GM19240 (cell line): ENCODE measurements at regions not wholly inside any gene's neighbourhood (a gene's known extent, or its start where the extent isn't known, plus 50 kb on each side); places are given as distances from the start of the nearest gene placed in this dataset.
"Not testable (repeated sequence)": the region's sequence is repeated elsewhere in the genome, so short reads cannot be mapped to it uniquely, and the experiment has no call there.

Experiments used
- DNase-seq: peaks from one replicate; pipeline ENCODE4 v3.0.0; 2011; ENCODE audit warnings: low spot score; ENCODE audit not compliant: insufficient read length

- DNase-seq: no peak
Measured at GRCh38 chr7:156547884-156548561, 92.6 kb upstream of the RNF32 start.

- no peak for DNase-seq
Measured at GRCh38 chr7:156545979-156546378, 94.6 kb upstream of the RNF32 start.

DNA sequence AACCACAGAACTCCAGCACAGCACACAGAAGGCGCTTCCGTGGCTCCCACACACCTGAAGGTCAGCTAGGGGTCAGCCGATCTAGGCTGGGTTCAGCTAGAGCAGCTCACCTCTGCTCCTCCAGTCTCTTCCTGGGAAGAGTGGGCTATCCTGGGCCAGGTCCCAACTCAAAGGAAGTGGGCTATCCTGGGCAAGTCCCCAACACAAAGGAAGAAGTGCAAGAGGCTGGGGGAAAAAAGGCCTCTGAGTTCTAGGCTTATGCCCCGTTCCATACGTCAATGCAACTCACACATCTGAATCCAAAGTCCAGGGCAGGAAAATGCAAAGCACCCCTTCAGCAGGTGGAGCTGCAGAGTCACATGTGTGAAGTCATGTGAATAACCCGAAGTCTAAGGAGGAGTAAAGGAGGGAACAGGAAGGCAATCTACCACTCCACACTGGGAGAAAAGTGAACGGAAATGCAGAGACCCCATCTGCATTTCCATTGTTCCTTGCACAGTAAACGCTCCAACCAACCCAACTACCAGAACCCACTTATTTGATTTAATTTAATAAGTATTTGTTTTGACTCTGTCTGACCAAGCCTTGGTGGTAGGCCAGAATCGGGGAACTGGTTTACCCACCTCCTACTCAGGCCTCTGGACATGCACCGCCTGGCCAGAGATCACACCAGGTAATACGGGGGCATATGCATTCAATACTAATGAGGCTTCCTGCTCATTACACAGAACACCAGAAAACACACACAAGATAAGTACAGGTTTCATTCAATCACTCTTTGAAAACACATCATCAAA, 95.5 kb upstream of the RNF32 start:
- no peak for DNase-seq

GRCh38 chr7:156543699-156544598, 96.6 kb upstream of the RNF32 start:
- DNase-seq: no peak

DNA sequence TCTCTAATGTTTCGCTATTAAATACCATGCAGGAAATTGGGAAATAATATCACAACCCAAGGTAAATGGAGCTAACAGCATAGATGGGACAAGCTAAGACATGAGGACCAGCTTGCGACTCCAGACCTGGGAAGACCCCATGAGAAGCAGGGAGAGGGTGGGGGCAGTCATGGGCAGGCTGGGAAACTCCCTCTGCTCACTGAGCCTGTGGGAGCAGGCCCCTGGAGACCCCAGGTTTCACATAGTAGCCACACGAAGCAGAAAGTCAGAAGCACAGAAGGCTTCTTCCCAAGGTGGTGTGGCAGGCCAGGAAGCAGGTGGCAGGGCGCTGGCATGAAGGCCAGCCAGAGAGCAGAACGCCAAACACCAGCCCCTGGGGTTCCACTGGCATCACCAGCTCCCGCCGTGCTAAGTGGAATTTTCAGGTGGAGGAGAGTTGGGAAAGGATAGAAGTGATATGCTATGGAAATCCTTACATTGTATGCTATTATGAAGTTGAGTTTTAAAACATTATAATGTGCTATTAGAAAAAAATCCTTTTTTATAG, 99.9 kb upstream of the RNF32 start:
- DNase-seq: no peak

- DNase-seq: no peak
Measured at GRCh38 chr7:156539999-156540398, 100.6 kb upstream of the RNF32 start.

DNA sequence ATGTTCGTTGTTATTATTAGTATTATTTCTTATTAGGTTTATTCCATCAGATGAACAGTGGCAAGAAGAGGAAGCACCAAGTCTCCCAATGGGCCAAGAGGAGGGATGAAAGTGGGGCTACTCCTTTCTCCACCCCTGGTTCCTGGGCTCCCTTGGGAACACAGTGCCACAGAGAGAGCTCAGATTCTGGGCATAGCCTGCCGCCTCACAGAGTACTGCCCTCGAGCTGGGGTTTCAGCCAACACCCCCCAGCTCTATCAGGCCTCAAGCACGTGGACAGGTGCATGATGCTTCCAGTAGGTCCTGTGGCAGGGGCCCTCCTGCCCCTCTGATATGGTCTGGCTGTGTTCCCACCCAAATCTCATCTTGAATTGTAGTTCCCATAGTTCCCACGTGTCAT, 103.6 kb upstream of the RNF32 start:
- DNase-seq: no peak

DNA sequence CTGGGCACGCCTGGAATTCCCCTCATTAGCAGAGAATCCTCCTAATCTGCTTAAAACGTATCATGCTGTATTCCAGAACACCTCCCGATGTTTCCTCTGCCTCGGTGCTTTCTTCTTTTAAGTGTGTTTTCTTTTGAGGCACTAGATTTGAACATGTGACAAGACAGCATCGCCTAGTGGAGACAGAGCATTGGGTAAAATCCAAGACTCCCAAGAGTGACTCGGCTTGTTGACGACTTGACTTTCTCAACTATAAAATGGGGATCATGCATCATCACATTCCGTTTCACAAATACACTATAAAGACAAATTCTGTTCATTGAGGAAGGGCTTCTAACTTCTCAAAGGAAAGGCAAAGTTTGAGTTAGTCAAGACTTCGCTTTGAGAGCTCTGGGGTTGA, 105.6 kb upstream of the RNF32 start:
- no peak for DNase-seq

GRCh38 chr7:156533964-156534363, 106.6 kb upstream of the RNF32 start:
- DNase-seq: no peak

DNA sequence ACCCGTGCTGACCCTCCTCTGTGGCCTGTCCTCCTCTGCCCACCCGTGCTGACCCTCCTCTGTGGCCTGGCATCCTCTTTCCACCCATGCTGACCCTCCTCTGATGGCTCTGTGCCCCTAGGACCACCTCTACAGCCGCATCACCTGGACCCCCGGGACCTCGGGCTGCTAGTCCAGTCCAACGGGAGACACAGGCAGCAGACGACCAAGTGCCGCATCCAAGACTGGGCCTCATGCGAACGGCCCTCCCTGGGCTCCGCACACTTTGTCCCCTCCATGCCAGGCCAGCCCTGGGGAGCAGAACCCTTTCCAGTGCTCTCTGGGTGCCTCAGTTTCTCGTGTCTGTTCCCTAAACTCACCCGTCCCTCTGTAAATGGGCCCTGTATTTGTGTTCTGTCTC, 107.2 kb upstream of the RNF32 start:
- no peak for DNase-seq

GRCh38 chr7:156532016-156532602, 108.5 kb upstream of the RNF32 start:
- DNase-seq: no peak

DNA sequence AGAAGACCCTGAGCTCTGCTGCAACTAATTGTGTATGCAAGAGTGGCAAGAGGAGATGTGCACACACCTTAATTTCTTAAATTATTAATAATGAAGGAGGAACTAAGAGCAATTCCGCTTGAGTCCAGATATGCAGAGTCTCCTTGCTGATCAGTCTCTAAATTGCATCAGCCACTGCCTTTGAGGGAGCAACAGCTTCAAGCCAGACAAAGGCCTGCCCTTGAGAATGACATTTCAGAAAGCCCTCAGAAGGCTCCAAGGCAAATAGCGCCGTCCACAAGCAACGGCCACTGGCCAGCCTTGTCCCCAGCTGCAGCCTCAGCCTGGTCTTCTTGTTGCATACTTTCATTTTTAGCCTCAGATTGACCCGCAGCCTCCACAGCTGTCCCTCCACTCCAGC, 110.6 kb upstream of the RNF32 start:
- no peak for DNase-seq

DNA sequence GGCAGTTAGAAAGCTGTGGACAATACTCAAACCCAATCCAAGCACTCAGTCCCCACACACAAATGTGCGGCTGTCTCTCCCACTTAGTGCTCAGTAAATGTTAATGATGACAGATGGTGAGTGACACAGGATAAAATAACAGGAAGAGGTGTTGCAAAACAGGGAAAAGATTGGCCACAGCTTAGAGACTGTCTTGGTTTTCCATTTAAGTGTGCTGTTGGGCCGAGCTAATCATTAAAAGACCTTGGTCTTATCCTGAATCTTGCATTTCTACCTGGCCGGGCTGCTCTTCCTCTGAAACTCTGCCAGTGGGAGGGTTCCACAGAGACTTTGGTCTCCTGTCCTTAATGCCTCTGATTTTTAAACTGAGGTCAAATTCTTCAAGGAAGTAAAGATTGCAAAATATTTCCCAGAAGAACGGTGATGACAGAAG, 113.1 kb upstream of the RNF32 start:
- no peak for DNase-seq

- DNase-seq: no peak
Measured at GRCh38 chr7:156524818-156525597, 115.6 kb upstream of the RNF32 start.

DNA sequence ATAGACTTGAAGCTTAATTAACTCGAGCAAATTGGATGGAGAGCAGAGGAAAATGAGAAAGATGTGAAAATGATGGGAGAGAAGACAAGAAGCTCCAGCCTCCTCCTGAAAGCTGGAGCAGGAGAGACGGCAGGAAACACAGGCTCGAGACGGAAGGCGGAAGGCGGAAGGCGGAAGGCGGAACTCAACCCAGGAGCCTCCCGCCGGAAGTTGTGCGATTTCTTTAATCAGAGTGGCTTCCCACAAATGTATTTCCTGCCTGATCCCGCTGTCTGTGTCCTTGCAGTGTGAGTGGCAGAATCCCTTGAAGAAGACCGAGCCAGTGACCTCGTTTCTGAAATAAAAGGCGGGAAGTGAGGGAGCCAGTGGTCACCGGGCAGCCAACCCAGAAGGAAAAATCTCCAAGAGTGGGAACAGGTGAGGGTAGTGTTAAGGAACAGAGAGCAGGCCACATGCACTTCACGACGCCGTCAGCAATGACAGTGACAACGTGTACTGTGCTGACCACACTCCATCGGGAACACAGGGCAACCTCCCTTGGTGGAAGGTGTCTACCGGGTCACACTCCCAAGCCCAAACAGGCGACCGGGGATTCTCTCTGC, 117.0 kb upstream of the RNF32 start:
- DNase-seq: no peak

DNA sequence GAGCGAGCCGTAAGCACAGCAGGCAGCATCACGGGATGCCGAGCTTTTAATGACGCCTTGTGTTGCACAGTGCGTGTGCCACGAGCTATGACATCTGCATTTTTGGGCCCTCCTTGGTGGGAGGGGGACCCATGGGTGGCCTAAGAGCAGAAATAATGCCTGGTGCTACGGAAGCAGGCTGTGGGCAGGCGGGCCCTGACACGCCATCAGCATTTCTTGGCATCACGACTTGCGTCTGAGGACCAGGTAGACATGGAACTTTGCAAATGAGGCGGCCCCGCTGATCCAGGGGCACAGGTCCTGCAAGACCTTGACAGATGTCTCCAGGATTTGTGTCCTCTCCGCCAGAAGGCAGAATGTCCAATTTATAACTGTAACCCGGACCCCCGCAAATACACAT, 117.8 kb upstream of the RNF32 start:
- DNase-seq: no peak

- DNase-seq: no peak
Measured at GRCh38 chr7:156519070-156519469, 121.5 kb upstream of the RNF32 start.

- DNase-seq: no peak
Measured at GRCh38 chr7:156518466-156518865, 122.1 kb upstream of the RNF32 start.

DNA sequence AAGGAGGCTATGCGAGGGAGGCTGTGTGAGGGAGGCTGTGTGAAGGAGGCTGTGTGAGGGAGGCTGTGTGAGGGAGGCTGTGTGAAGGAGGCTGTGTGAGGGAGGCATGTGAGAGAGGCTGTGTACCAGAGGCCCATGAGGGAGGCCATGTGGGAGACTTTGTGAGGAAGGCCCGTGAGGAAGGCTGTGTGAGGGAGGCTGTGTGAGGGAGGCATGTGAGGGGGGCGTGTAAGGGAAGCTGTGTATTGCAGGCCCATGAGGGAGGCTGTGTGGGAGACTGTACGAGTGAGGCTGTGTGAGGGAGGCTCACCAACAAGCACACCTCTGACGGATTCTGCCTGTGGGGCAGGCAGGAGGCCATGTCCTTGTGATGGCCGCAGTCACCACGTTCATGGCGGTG, 122.7 kb upstream of the RNF32 start:
- DNase-seq: not testable (repeated sequence)

DNA sequence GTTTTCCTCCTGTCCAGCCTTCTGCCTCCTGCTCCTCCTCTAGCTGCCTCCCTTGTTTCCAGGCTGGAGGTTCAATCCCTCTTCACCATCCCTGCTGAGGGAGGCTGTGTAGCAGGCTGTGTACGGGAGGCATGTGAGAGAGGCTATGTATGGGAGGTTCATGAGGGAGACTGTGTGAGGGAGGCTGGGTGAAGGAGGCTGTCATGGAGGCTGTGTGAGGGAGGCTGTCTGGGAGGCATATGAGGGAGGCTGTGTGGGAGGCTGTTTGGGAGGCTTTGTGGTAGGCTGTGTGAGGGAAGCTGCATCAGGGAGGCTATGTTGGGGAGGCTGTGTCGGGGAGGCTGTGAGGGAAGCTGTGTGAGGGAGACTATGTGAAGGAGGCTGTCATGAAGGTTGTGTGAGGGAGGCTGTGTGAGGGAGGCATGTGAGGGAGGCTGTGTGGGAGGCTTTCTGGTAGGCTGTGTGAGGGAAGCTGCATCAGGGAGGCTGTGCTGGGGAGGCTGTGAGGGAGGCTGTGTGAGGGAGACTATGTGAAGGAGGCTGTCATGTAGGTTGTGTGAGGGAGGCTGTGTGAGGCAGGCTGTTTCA, 123.7 kb upstream of the RNF32 start:
- DNase-seq: no peak
